OCI-LY1 (cell line): ENCODE measurements at regions not wholly inside any gene's neighbourhood (a gene's known extent, or its start where the extent isn't known, plus 50 kb on each side); places are given as distances from the start of the nearest gene placed in this dataset.

Experiments used
- H2AFZ ChIP-seq: fragments of 200-600 bp; sonication (generic), shearing (Covaris generic); 2 replicates; pipeline ENCODE4 v1.6.0; 2014; ENCODE audit warnings: antibody characterized with exemption, mild to moderate bottlenecking, low read length
- H3F3A ChIP-seq: fragments of 200-600 bp; sonication (generic), shearing (Covaris generic); 2 replicates; pipeline ENCODE4 v1.6.0; 2014; ENCODE audit warnings: mild to moderate bottlenecking, antibody characterized with exemption, low read length, moderate library complexity; ENCODE audit not compliant: insufficient read depth
- H3K27ac ChIP-seq: fragments of 200-600 bp; sonication (generic); 2 replicates; pipeline ENCODE4 v1.5.1; 2014; ENCODE audit warnings: low read length, mixed run types, mild to moderate bottlenecking, low read depth; ENCODE audit not compliant: poor library complexity, severe bottlenecking
- H3K27me3 ChIP-seq: fragments of 200-600 bp; sonication (generic); 2 replicates; pipeline ENCODE4 v1.6.0; 2014; ENCODE audit warnings: antibody characterized with exemption, mild to moderate bottlenecking, low read length, moderate library complexity; ENCODE audit not compliant: insufficient read depth
- H3K36me3 ChIP-seq: fragments of 200-600 bp; sonication (generic); 2 replicates; pipeline ENCODE4 v1.6.1; 2014; ENCODE audit warnings: mild to moderate bottlenecking, antibody characterized with exemption, low read length, moderate library complexity, mixed read lengths; ENCODE audit not compliant: insufficient read depth
- H3K4me1 ChIP-seq: fragments of 200-600 bp; sonication (generic); 2 replicates; pipeline ENCODE4 v1.5.1; 2014; ENCODE audit warnings: mild to moderate bottlenecking, low read length, moderate library complexity; ENCODE audit not compliant: insufficient read depth, severe bottlenecking
- H3K4me2 ChIP-seq: fragments of 200-600 bp; sonication (generic), shearing (Covaris generic); 2 replicates; pipeline ENCODE4 v1.6.1; 2014; ENCODE audit warnings: low read length
- H3K4me3 ChIP-seq: fragments of 200-600 bp; sonication (generic); 2 replicates; pipeline ENCODE4 v1.5.1; 2014; ENCODE audit warnings: low read length, low read depth, mild to moderate bottlenecking, mixed read lengths; ENCODE audit not compliant: poor library complexity, severe bottlenecking
- H3K79me2 ChIP-seq: fragments of 200-600 bp; shearing (Covaris generic); 2 replicates; pipeline ENCODE4 v1.6.1; 2016; ENCODE audit warnings: mixed run types, low read length, mixed read lengths; ENCODE audit not compliant: insufficient read depth
- H3K9ac ChIP-seq: fragments of 200-600 bp; sonication (generic), shearing (Covaris generic); 2 replicates; pipeline ENCODE4 v1.6.1; 2014; ENCODE audit warnings: mild to moderate bottlenecking, low read length, mixed read lengths
- H3K9me2 ChIP-seq: fragments of 200-600 bp; sonication (generic), shearing (Covaris generic); 2 replicates; pipeline ENCODE4 v1.6.1; 2014; ENCODE audit warnings: low read depth, mild to moderate bottlenecking, low read length, mixed read lengths
- H3K9me3 ChIP-seq: fragments of 200-600 bp; shearing (Covaris generic); 2 replicates; pipeline ENCODE4 v1.6.1; 2014; ENCODE audit warnings: low read length, mixed read lengths
- H4K20me1 ChIP-seq: fragments of 200-600 bp; sonication (generic), shearing (Covaris generic); 2 replicates; pipeline ENCODE4 v1.6.0; 2016; ENCODE audit warnings: mild to moderate bottlenecking, low read length; ENCODE audit not compliant: insufficient read depth
- CTCF ChIP-seq: fragments of 200-600 bp; sonication (generic), shearing (Covaris generic); IDR thresholded peaks from 2 replicates; pipeline ENCODE4 v1.5.1; 2017; ENCODE audit warnings: mild to moderate bottlenecking, antibody characterized with exemption, low read length, moderate library complexity, mixed read lengths
- EZH2 ChIP-seq: fragments of 200-600 bp; sonication (generic), shearing (Covaris generic); IDR thresholded peaks from 2 replicates; pipeline ENCODE4 v1.8.0; 2017; ENCODE audit warnings: borderline replicate concordance, mixed run types, mild to moderate bottlenecking, antibody characterized with exemption, low read length, moderate library complexity, mixed read lengths

DNA sequence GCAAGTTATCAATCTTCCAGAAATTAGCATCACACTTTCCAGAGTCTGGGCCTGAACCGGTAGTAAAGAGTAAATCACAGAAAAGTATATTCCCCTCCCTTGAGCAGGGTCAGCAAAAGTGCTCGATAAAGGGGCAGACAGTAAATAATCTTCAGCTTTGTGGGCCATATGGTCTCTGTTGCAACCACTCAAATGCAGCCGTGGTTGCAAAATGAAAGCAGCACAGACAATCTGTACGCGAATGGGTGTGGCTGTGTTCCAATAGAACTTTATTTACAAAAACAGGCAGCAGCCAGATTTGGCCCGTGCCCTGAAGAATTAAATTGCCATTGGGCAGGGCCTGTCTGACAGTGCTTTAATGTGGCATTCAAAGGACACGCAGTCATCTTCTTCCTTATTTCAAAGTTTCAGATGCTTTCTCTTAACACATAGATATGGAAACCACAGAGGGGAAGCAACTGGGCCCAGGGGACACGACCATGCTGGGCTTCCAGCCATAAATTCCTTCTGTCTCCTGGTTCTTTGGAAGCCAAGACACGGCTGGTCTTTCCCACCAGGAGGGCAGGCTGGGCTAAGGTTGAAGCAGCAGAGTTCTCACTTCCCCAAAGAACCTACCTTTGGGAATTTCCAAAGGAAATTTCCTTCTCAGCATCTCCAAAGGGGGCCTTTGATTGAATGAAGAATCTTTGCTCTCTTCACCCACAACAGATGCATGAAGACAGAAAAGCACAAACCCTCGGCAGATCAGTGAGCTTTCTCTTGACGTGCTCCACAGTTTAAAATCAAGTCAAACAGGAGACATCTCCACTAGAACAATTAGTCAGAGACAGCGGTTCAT lies 489.8 kb upstream of the PROK2 start:
- no peaks in the 10 kb centered on the region for H3K36me3 ChIP-seq
- no peak overlapping the region for H2AFZ ChIP-seq
- H3K4me1 ChIP-seq, result no peaks in the 10 kb centered on the region
- H3K9me2 ChIP-seq, result no peaks in the 10 kb centered on the region
- no peak overlapping the region for H3K9ac ChIP-seq
- H3K4me3 ChIP-seq, result no peak overlapping the region
- H3K27ac ChIP-seq, result no peak overlapping the region
- no peaks in the 10 kb centered on the region; the same call in none of the 2 replicates for H3K27me3 ChIP-seq
- no peaks in the 10 kb centered on the region for H3K79me2 ChIP-seq
- no peaks in the 10 kb centered on the region for H3F3A ChIP-seq
- no peaks in the 10 kb centered on the region for H3K9me3 ChIP-seq
- no peak for TF ChIP-seq CTCF
- TF ChIP-seq EZH2, result no peak
- H4K20me1 ChIP-seq, result no peaks in the 10 kb centered on the region
- no peak overlapping the region for H3K4me2 ChIP-seq

DNA sequence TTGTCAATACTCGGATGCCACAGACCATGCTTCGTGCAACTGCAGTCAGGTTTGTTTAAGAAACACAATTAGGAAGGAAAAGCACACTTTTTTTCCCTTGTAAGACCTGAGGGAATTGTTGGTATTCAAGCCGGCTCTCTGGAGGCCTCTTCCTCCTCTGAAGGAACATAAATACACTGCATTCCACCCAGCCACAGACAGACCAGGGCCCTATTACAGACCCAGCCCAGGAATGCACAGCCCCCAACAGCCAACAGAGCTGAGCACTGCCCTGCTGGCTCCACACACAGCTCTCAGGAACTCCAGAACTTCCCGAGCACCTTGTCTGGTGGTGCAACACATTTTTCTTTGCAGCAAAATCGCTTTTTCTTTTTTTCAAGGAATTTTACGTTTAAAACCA lies 488.7 kb upstream of the PROK2 start:
- Histone ChIP-seq H3K4me1 (no peaks in the 10 kb centered on the region), H4K20me1 (no peaks in the 10 kb centered on the region), H3K9me3 (no peaks in the 10 kb centered on the region), H3K4me3 (no peak overlapping the region), H3K36me3 (no peaks in the 10 kb centered on the region), H3K27ac (no peak overlapping the region), H3K27me3 (no peaks in the 10 kb centered on the region; the same call in none of the 2 replicates), H3K4me2 (no peak overlapping the region), H3F3A (no peaks in the 10 kb centered on the region), H3K79me2 (no peaks in the 10 kb centered on the region), H3K9ac (no peak overlapping the region), H2AFZ (no peak overlapping the region), H3K9me2 (no peaks in the 10 kb centered on the region)
- TF ChIP-seq EZH2 (no peak), CTCF (no peak)

DNA sequence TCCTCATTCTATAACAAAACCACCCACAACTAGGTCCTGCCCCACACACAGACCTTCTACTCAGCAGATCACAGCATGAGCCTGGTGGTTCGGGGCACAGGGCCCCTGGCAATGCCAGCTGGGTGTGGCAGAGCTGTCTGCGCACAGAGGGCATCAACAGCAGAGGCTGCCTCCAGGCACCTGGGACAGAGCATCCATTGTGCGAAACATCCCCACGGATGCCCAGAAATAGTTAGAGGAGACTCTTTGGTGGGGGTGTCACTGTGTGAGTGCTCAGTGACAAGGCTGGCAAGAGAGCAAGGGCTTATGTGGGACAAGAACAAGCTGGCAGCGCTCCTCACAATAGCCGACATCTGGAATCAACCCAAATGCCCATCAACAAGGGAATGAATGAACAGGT lies 487.4 kb upstream of the PROK2 start:
- no peak overlapping the region for H3K4me2 ChIP-seq
- TF ChIP-seq CTCF (no peak), EZH2 (no peak)
- H3K9ac ChIP-seq, result no peak overlapping the region
- H3K79me2 ChIP-seq, result no peaks in the 10 kb centered on the region
- H3F3A ChIP-seq, result no peaks in the 10 kb centered on the region
- no peaks in the 10 kb centered on the region; the same call in none of the 2 replicates for H3K27me3 ChIP-seq
- H3K27ac ChIP-seq, result no peak overlapping the region
- H3K4me3 ChIP-seq, result no peak overlapping the region
- no peaks in the 10 kb centered on the region for H3K9me2 ChIP-seq
- H3K36me3 ChIP-seq, result no peaks in the 10 kb centered on the region
- no peaks in the 10 kb centered on the region for H3K9me3 ChIP-seq
- H2AFZ ChIP-seq, result no peak overlapping the region
- H3K4me1 ChIP-seq, result no peaks in the 10 kb centered on the region
- H4K20me1 ChIP-seq, result no peaks in the 10 kb centered on the region
